Non-pigmented ciliary epithelial cell (primary cell): ENCODE measurements at regions not wholly inside any gene's neighbourhood (a gene's known extent, or its start where the extent isn't known, plus 50 kb on each side); places are given as distances from the start of the nearest gene placed in this dataset.
"Not testable (repeated sequence)": the region's sequence is repeated elsewhere in the genome, so short reads cannot be mapped to it uniquely, and the experiment has no call there.

ENCODE experiments used
- DNase-seq: peaks from one replicate; pipeline ENCODE4 v3.0.0-alpha.2; 2010; ENCODE audit warnings: low read depth

DNA sequence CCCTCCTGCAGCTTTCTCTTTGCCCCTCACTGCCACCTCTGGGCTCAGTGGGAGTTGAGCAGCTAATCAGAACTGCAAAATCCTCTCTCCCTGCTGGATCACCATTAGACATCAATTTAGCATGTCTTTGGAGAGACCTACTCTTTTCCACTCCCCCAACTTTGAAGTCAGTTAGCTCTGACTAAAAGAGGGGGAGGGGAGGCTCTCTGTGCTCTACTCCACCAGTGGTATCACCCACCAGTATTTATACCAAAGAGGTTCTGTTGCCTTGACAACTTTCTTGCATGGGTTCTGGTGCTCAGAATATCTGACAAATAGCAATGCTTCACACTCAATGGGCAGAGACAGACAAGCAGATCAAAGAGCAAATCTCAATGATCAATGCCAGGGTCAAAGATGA, 146.2 kb upstream of the ROPN1 start:
- no peak for DNase-seq

GRCh38 chr3:124140746-124141145, 148.8 kb upstream of the ROPN1 start:
- no peak for DNase-seq

GRCh38 chr3:124142389-124142970, 150.6 kb upstream of the ROPN1 start:
- DNase-seq = no peak

GRCh38 chr3:124143047-124143446, 151.1 kb upstream of the ROPN1 start:
- DNase-seq = no peak

GRCh38 chr3:124144035-124144814, 152.3 kb upstream of the ROPN1 start:
- no peak for DNase-seq

- DNase-seq = no peak
Observed at GRCh38 chr3:124147429-124147828, 155.5 kb upstream of the ROPN1 start.

DNA sequence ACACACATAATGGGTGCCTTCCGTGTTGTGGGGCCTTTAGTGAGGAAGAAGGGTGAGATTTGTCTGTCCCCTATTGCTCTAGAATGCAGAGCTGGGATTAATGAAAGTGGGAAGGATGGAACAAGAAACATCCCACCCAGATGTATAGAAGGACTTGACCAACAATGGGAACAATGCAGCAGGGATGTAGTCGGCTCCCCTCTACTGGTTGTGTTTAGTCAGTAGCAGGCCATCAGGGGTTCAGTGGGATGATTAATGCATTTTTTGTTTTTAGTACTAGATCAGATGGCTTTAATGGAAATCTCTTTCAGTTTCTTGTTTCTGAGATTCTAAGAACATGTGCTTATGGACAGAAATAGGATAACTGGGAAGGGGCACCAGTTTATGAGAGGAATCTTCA, 156.0 kb upstream of the ROPN1 start:
- DNase-seq = no peak

DNA sequence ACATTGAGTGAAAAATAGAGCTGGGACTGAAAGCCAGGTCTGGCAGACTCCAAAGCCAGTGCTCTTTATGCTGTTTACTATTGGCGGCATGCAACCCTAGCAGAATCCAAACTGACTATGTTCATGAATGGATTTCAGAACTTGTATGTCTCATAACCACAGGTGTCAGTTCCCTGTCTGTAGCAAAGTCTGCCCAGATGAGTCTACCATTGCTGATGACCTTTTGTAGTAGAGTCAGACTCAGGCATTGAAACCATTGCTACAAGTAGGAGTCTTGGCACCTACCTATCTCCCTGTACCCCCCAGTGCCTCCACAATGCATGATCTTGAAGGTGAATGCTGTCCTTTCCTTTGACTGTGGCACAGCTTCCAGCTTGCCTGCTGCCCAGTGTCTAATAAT, 157.2 kb upstream of the ROPN1 start:
- DNase-seq = no peak

DNA sequence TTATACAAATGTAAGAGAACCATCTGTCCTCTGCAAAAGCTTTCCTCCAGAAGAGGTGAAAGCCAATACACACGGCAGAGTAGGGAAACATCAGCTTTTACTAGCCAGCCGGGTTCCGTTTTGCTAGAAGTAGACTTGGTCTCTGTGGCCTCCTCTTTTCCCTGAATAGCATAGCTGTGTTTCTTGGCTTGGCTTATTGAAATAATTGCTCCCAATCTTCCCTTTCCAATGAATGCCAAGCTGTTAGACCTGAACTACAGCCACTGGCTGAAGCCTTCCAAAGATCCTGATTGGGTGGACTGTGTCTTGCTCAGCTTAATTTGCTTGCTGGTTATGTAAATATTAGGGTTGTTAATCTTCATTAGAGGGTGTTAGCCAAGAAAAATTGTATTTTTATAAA, 157.8 kb upstream of the ROPN1 start:
- no peak for DNase-seq

GRCh38 chr3:124152891-124153290, 161.0 kb upstream of the ROPN1 start:
- not testable (repeated sequence) for DNase-seq

- no peak for DNase-seq
Observed at GRCh38 chr3:124156866-124157712, 165.2 kb upstream of the ROPN1 start.

DNA sequence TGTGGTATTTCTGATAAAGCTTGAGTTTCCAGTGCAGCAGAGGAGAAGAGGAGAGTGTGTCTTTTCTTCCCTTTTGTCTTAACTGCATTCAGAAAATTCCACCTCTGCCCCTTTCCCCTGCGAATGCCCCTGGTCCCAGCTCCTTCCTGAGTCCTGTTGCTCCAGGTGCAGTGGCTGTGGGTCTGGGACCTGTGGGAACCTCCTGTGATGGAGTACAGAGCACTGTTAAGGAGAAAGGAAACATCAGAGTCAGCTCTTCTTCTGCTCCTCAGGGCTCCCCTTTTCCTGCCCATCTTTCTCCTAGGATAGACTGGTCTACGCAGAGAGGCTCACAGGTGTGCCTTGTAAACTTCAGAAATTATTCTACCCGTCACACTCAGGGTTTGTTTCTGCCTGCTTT, 165.8 kb upstream of the ROPN1 start:
- no peak for DNase-seq

GRCh38 chr3:124158168-124158881, 166.4 kb upstream of the ROPN1 start:
- no peak for DNase-seq

- DNase-seq = no peak
Observed at GRCh38 chr3:124161448-124161847, 169.5 kb upstream of the ROPN1 start.

DNA sequence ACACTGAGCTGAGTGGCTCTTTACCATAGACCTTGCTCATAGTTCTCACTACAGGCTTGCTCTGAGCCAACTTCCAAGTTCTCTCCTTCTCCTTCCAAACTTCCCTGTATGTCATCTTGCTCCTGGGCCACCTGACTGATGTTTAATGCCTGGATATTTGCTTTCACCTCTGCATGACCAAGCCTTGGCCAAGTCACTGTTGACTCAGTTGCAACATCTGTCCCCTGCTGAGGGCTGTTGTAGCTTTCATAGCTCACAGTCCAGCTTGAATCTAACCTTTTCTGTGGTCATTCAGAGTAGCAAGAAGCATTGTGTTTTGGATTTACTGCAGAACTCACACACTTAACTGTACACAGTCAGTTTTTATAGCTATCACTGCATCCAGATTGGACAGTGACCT, 171.8 kb upstream of the ROPN1 start:
- no peak for DNase-seq

DNA sequence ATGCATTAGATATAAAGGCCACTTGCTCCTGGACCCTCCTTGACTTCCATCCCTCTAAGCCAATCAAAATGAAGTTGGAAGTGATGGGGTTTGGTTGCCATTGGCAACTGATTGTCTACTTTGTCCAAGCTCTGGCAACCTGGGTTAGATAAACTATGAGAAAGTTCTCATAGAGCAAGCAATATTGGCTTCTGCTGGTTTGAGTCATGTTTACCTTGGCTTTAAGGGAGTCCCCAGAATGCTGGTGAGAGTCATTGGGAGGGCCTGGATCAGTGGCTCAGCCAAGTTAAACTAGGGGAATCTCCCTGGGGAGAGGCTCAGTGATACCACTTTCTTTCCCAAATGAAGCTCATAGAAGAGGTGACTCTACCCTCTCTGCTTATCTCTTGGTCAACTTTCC, 176.3 kb upstream of the ROPN1 start:
- no peak for DNase-seq

DNA sequence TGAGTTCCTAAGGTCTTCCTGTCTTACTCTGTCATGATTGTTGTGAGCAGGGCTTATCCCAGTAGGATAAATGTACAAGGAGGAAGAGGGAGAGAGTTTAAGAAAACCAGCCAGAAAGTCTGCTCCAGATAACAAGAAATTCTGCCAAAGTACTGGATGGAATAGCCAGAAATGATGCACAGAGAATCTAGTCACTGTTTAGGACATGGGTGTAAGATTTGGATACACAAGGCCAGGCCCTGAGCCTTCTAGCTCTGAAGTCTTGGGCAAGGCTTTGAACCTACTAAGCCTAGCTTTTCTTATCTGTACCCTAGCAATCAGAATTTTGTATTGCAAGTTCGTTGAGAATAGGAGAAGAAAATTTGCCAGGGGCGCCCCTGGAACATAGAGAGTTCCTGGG, 180.4 kb upstream of the ROPN1 start:
- DNase-seq = no peak

DNA sequence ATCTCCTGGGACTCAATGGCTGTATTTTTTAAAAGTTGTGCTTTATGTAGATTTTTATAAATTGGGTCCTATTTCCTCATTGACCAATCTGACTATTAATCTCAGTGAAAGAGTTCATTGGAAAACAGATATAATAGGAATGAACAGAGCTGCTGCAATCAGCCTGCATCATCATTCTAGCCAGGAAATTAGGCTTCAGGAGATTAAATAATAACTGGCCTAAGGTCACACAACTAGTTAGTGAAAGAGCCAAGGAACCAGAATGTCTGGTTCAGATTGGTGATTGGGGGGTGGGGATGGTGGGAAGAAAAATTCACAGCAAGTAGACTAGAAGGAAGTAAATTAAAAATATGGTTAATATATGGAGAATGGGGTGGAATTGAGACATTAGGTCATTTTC, 180.9 kb upstream of the ROPN1 start:
- no peak for DNase-seq

DNA sequence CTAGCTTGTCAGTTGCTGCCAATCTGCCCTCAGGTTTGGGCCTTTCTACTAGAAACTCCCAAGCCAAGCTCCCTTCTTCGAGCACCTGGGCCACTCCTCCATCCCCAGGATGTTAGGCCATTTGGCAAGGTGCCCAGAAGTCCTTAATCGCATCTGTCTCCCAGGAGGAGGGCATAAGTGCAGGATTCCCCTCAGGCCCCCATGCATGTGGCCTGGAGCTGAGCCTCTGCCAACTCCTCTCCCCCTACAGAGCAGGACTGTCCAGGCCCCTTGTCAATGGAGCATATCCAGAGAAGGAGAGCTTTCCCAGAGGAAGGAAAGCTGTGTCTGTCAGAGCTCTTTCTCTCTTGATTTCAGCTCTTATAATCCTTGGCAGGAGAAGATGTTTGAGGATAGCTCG, 182.6 kb upstream of the ROPN1 start:
- no peak for DNase-seq

- DNase-seq = no peak
Observed at GRCh38 chr3:124174910-124175874, 183.3 kb upstream of the ROPN1 start.

GRCh38 chr3:124177071-124177470, 185.1 kb upstream of the ROPN1 start:
- DNase-seq = no peak
